ENCODE measurements at regions not wholly inside any gene's neighbourhood (a gene's known extent, or its start where the extent isn't known, plus 50 kb on each side); places are given as distances from the start of the nearest gene placed in this dataset.

DNA sequence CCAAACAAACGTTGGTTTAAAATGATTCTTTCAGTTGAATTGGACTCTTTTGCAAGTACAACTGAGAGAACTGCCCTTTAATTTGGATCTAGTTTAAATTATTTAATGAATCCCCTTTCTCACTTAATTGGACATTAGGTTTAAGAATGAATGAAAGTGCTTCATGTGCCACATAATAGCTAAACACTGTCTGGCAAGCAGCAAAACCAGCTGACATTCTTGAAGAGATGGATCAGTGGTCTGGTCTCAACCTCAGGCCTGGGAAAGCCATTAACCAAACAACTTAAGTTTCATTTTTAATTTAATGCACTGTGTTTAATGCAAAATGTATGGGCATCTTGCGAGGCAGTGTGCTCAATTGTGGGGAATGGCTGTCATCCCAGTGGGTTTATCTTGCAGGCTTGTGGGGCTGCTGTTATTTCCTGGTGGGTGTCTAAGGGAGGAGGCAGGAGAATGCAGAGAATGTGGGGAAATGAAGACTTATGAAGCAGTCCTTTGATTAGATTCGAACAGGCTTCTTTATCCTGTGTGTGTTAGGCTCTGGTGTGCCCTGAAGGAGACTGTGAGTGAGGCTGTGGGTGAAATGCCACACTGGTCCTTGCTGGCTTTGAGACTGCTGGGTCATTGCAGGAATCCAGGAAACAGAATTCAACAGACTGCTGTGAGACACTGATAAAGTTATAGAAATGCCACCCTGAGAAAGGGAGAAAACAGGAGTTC, 144.1 kb upstream of the PELI2 start:
- Histone ChIP-seq H3K4me1 (ENCODE audit: insufficient read depth, low read length) (no peaks in the 10 kb centered on the region; the same call in 1 of the 2 replicates), H3K9me3 (ENCODE audit: insufficient read depth, low read depth, low read length) (no peaks in the 10 kb centered on the region), H3K27ac (ENCODE audit: low read length) (no peak overlapping the region), H3K9ac (ENCODE audit: low read depth, low read length) (no peak overlapping the region), H3K27me3 (ENCODE audit: insufficient read depth, low read length) (no peaks in the 10 kb centered on the region), H3K36me3 (ENCODE audit: insufficient read depth, low read depth, low read length) (no peaks in the 10 kb centered on the region), H3K4me3 (ENCODE audit: low read length) (no peak overlapping the region)

- Histone ChIP-seq H3K9ac (ENCODE audit: low read depth, low read length) (no peak overlapping the region), H3K27me3 (ENCODE audit: insufficient read depth, low read length) (no peaks in the 10 kb centered on the region), H3K4me3 (ENCODE audit: low read length) (no peak overlapping the region), H3K27ac (ENCODE audit: low read length) (no peak overlapping the region), H3K9me3 (ENCODE audit: insufficient read depth, low read depth, low read length) (no peaks in the 10 kb centered on the region), H3K36me3 (ENCODE audit: insufficient read depth, low read depth, low read length) (no peaks in the 10 kb centered on the region), H3K4me1 (ENCODE audit: insufficient read depth, low read length) (no peaks in the 10 kb centered on the region; the same call in 1 of the 2 replicates)
These were observed 142.8 kb upstream of the PELI2 start for GRCh38 chr14:55975281-55975910.

DNA sequence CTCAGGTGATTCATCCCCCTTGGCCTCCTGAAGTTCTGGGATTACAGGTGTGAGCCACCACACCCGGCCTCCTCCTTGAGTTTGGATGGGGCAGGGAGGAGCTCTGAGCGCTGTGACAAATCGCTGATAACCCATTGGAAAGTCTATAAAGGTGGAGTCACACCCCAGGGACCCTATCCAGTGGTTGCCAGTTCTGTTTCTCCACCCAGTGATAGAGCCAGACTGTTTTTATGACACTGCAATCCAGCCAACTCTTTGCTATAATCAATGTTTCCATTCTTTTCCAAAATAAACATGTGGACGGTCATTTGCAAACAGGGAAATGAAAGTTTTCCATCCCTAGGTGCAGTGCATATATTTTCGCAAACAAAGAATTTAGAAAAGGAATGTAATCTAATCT, 142.0 kb upstream of the PELI2 start:
- Histone ChIP-seq H3K27me3 (ENCODE audit: insufficient read depth, low read length) (no peaks in the 10 kb centered on the region), H3K9me3 (ENCODE audit: insufficient read depth, low read depth, low read length) (no peaks in the 10 kb centered on the region), H3K4me3 (ENCODE audit: low read length) (no peak overlapping the region), H3K4me1 (ENCODE audit: insufficient read depth, low read length) (no peaks in the 10 kb centered on the region; the same call in 1 of the 2 replicates), H3K36me3 (ENCODE audit: insufficient read depth, low read depth, low read length) (no peaks in the 10 kb centered on the region), H3K27ac (ENCODE audit: low read length) (no peak overlapping the region), H3K9ac (ENCODE audit: low read depth, low read length) (no peak overlapping the region)

GRCh38 chr14:55976655-55977054, 141.6 kb upstream of the PELI2 start:
- no peak overlapping the region for H3K9ac ChIP-seq (ENCODE audit: low read depth, low read length)
- H3K27ac ChIP-seq (ENCODE audit: low read length) = no peak overlapping the region
- H3K36me3 ChIP-seq (ENCODE audit: insufficient read depth, low read depth, low read length) = no peaks in the 10 kb centered on the region
- no peaks in the 10 kb centered on the region for H3K27me3 ChIP-seq (ENCODE audit: insufficient read depth, low read length)
- H3K9me3 ChIP-seq (ENCODE audit: insufficient read depth, low read depth, low read length) = no peaks in the 10 kb centered on the region
- no peaks in the 10 kb centered on the region; the same call in 1 of the 2 replicates for H3K4me1 ChIP-seq (ENCODE audit: insufficient read depth, low read length)
- H3K4me3 ChIP-seq (ENCODE audit: low read length) = no peak overlapping the region

- H3K4me3 ChIP-seq (ENCODE audit: low read length) = no peak overlapping the region
- H3K27me3 ChIP-seq (ENCODE audit: insufficient read depth, low read length) = no peaks in the 10 kb centered on the region
- no peak overlapping the region for H3K9ac ChIP-seq (ENCODE audit: low read depth, low read length)
- H3K9me3 ChIP-seq (ENCODE audit: insufficient read depth, low read depth, low read length) = no peaks in the 10 kb centered on the region
- no peaks in the 10 kb centered on the region for H3K4me1 ChIP-seq (ENCODE audit: insufficient read depth, low read length)
- no peaks in the 10 kb centered on the region for H3K36me3 ChIP-seq (ENCODE audit: insufficient read depth, low read depth, low read length)
- no peak overlapping the region for H3K27ac ChIP-seq (ENCODE audit: low read length)
These were observed 140.6 kb upstream of the PELI2 start for GRCh38 chr14:55977392-55978150.

- no peaks in the 10 kb centered on the region for H3K27me3 ChIP-seq (ENCODE audit: insufficient read depth, low read length)
- no peak overlapping the region for H3K9ac ChIP-seq (ENCODE audit: low read depth, low read length)
- no peaks in the 10 kb centered on the region for H3K9me3 ChIP-seq (ENCODE audit: insufficient read depth, low read depth, low read length)
- no peaks in the 10 kb centered on the region for H3K36me3 ChIP-seq (ENCODE audit: insufficient read depth, low read depth, low read length)
- no peak overlapping the region for H3K4me3 ChIP-seq (ENCODE audit: low read length)
- no peaks in the 10 kb centered on the region for H3K4me1 ChIP-seq (ENCODE audit: insufficient read depth, low read length)
- H3K27ac ChIP-seq (ENCODE audit: low read length) = no peak overlapping the region
These were observed 139.1 kb upstream of the PELI2 start for GRCh38 chr14:55979096-55979495.

DNA sequence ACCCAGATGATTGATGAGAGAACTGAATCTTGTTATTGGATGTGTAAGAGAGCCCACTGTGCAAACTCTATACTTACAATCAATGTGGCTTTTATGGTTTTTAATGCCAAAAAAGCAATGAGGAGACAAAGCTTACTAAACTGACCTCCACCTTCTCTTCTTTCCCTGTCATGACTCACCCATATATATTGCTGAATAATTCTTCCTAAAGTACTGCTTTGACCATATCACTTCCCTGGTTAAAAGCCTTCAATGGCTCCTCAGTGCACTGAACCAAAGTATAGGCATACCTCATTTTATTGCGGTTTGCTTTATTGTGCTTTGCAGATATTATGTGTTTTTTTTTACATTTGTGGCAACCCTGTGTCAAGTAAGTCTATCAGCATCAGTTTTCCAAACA, 138.4 kb upstream of the PELI2 start:
- no peak overlapping the region for H3K9ac ChIP-seq (ENCODE audit: low read depth, low read length)
- no peaks in the 10 kb centered on the region for H3K4me1 ChIP-seq (ENCODE audit: insufficient read depth, low read length)
- H3K9me3 ChIP-seq (ENCODE audit: insufficient read depth, low read depth, low read length) = no peaks in the 10 kb centered on the region
- H3K36me3 ChIP-seq (ENCODE audit: insufficient read depth, low read depth, low read length) = no peaks in the 10 kb centered on the region
- no peak overlapping the region for H3K27ac ChIP-seq (ENCODE audit: low read length)
- no peak overlapping the region for H3K4me3 ChIP-seq (ENCODE audit: low read length)
- no peaks in the 10 kb centered on the region for H3K27me3 ChIP-seq (ENCODE audit: insufficient read depth, low read length)

DNA sequence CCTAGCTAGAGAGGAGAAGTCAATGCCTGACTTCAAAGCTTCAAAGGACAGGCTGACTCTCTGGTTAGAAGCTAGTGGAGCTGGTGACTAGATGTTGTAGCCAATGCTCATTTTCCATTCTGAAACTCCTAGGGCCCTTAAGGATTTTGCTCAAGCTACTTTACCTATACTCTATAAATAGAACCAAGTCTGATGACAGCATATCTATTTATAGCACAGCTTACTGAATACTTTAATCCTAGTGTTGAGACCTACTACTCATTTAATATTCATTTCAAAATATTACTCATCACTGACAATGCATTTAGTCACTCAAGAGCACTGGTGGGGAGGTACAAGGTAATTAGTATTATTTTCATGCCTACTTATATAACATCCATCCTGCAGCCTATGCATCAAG, 137.2 kb upstream of the PELI2 start:
- H3K9ac ChIP-seq (ENCODE audit: low read depth, low read length) = no peak overlapping the region
- H3K36me3 ChIP-seq (ENCODE audit: insufficient read depth, low read depth, low read length) = no peaks in the 10 kb centered on the region
- no peaks in the 10 kb centered on the region for H3K27me3 ChIP-seq (ENCODE audit: insufficient read depth, low read length)
- H3K27ac ChIP-seq (ENCODE audit: low read length) = no peak overlapping the region
- H3K4me1 ChIP-seq (ENCODE audit: insufficient read depth, low read length) = no peaks in the 10 kb centered on the region
- no peaks in the 10 kb centered on the region for H3K9me3 ChIP-seq (ENCODE audit: insufficient read depth, low read depth, low read length)
- H3K4me3 ChIP-seq (ENCODE audit: low read length) = no peak overlapping the region

DNA sequence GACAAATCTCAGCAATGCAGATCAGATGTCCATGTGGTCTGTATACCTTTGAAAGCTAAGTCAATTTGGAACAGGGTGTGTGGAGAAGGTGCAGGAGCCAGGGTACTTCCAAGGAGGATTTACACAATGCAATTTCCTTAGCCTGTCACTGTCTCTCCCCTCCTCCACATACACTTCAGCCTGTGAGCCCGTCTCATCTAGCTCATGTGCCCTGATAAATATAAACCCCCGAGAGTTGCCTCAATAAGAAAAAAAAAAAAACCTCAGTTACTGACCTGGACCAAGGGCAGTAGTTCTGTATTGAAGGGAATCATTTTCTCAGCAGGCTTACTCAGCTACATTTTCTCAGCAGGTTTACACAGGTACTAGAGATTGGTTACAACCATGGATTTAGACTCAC, 132.1 kb upstream of the PELI2 start:
- H3K9ac ChIP-seq (ENCODE audit: low read depth, low read length) = no peak overlapping the region
- H3K4me1 ChIP-seq (ENCODE audit: insufficient read depth, low read length) = no peaks in the 10 kb centered on the region
- no peaks in the 10 kb centered on the region for H3K36me3 ChIP-seq (ENCODE audit: insufficient read depth, low read depth, low read length)
- no peaks in the 10 kb centered on the region for H3K27me3 ChIP-seq (ENCODE audit: insufficient read depth, low read length)
- no peaks in the 10 kb centered on the region for H3K9me3 ChIP-seq (ENCODE audit: insufficient read depth, low read depth, low read length)
- no peak overlapping the region for H3K27ac ChIP-seq (ENCODE audit: low read length)
- no peak overlapping the region for H3K4me3 ChIP-seq (ENCODE audit: low read length)

- no peaks in the 10 kb centered on the region for H3K36me3 ChIP-seq (ENCODE audit: insufficient read depth, low read depth, low read length)
- peaks cover 10% of the 10 kb centered on the region; the same call in 1 of the 2 replicates for H3K4me1 ChIP-seq (ENCODE audit: insufficient read depth, low read length)
- H3K27ac ChIP-seq (ENCODE audit: low read length) = no peak overlapping the region
- H3K27me3 ChIP-seq (ENCODE audit: insufficient read depth, low read length) = no peaks in the 10 kb centered on the region
- H3K9me3 ChIP-seq (ENCODE audit: insufficient read depth, low read depth, low read length) = peaks cover 4% of the 10 kb centered on the region; the same call in 1 of the 2 replicates
- H3K4me3 ChIP-seq (ENCODE audit: low read length) = no peak overlapping the region
- H3K9ac ChIP-seq (ENCODE audit: low read depth, low read length) = no peak overlapping the region
These were observed 117.4 kb upstream of the PELI2 start for GRCh38 chr14:56000846-56001245.

GRCh38 chr14:56002342-56002741, 115.9 kb upstream of the PELI2 start:
- Histone ChIP-seq H3K9ac (ENCODE audit: low read depth, low read length) (no peak overlapping the region), H3K4me1 (ENCODE audit: insufficient read depth, low read length) (peaks cover 10% of the 10 kb centered on the region; the same call in 1 of the 2 replicates), H3K27ac (ENCODE audit: low read length) (no peak overlapping the region), H3K36me3 (ENCODE audit: insufficient read depth, low read depth, low read length) (no peaks in the 10 kb centered on the region), H3K4me3 (ENCODE audit: low read length) (no peak overlapping the region), H3K9me3 (ENCODE audit: insufficient read depth, low read depth, low read length) (peaks cover 4% of the 10 kb centered on the region; the same call in 1 of the 2 replicates), H3K27me3 (ENCODE audit: insufficient read depth, low read length) (no peaks in the 10 kb centered on the region)

Measured in iPS-20b (cell line).